GM20431 (cell line): ENCODE measurements at regions not wholly inside any gene's neighbourhood (a gene's known extent, or its start where the extent isn't known, plus 50 kb on each side); places are given as distances from the start of the nearest gene placed in this dataset.
"Not testable (repeated sequence)": the region's sequence is repeated elsewhere in the genome, so short reads cannot be mapped to it uniquely, and the experiment has no call there.

Experiments
- in situ Hi-C: fragments of 300-500 bp; cut with MseI, MboI; formaldehyde crosslinking; loops from one replicate; pipeline ENCODE4 v1.15.0; 2020; ENCODE audit warnings: low sequenced_read_pairs; ENCODE audit not compliant: unreplicated experiment

GRCh38 chr20:26219546-26219945, 522.9 kb upstream of the ZNF337 start:
- in situ Hi-C loops, result not testable (repeated sequence)

- in situ Hi-C loops, result no loop called here
Measured at GRCh38 chr20:26218301-26218700, 521.6 kb upstream of the ZNF337 start.

GRCh38 chr20:26216025-26216424, 519.4 kb upstream of the ZNF337 start:
- in situ Hi-C loops, result no loop called here

- in situ Hi-C loops, result no loop called here
Measured at GRCh38 chr20:26214991-26215390, 518.3 kb upstream of the ZNF337 start.

- in situ Hi-C loops, result no loop called here
Measured at GRCh38 chr20:26209171-26209941, 512.7 kb upstream of the ZNF337 start.

GRCh38 chr20:26208296-26209091, 511.8 kb upstream of the ZNF337 start:
- in situ Hi-C loops, result no loop called here

- in situ Hi-C loops, result not testable (repeated sequence)
Measured at GRCh38 chr20:26207967-26208295, 511.3 kb upstream of the ZNF337 start.

GRCh38 chr20:26207237-26207966, 510.7 kb upstream of the ZNF337 start:
- in situ Hi-C loops, result no loop called here

- in situ Hi-C loops, result no loop called here
Measured at GRCh38 chr20:26205350-26205749, 508.7 kb upstream of the ZNF337 start.

GRCh38 chr20:26201026-26201425, 504.4 kb upstream of the ZNF337 start:
- in situ Hi-C loops, result not testable (repeated sequence)

GRCh38 chr20:26187329-26187728, 490.7 kb upstream of the ZNF337 start:
- in situ Hi-C loops, result not testable (repeated sequence)

- in situ Hi-C loops, result not testable (repeated sequence)
Measured at GRCh38 chr20:26183720-26184119, 487.1 kb upstream of the ZNF337 start.

GRCh38 chr20:26181364-26181763, 484.7 kb upstream of the ZNF337 start:
- in situ Hi-C loops, result not testable (repeated sequence)

GRCh38 chr20:26171875-26172274, 475.2 kb upstream of the ZNF337 start:
- in situ Hi-C loops, result not testable (repeated sequence)

- in situ Hi-C loops, result no loop called here
Measured at GRCh38 chr20:26169506-26169905, 472.9 kb upstream of the ZNF337 start.

GRCh38 chr20:26167499-26167898, 470.8 kb upstream of the ZNF337 start:
- in situ Hi-C loops, result no loop called here

GRCh38 chr20:26163890-26164289, 467.2 kb upstream of the ZNF337 start:
- in situ Hi-C loops, result no loop called here

GRCh38 chr20:26163151-26163550, 466.5 kb upstream of the ZNF337 start:
- in situ Hi-C loops, result not testable (repeated sequence)

GRCh38 chr20:26161741-26162140, 465.1 kb upstream of the ZNF337 start:
- in situ Hi-C loops, result not testable (repeated sequence)

GRCh38 chr20:26160916-26161315, 464.3 kb upstream of the ZNF337 start:
- in situ Hi-C loops, result not testable (repeated sequence)

- in situ Hi-C loops, result no loop called here
Measured at GRCh38 chr20:26154224-26154623, 457.6 kb upstream of the ZNF337 start.
